GM21360 (cell line): ENCODE measurements at regions not wholly inside any gene's neighbourhood (a gene's known extent, or its start where the extent isn't known, plus 50 kb on each side); places are given as distances from the start of the nearest gene placed in this dataset.

Experiments used
- ATAC-seq: cut with Tn5 transposase; IDR thresholded peaks from one replicate; pipeline ENCODE4 v1.9.1; 2021; ENCODE audit warnings: mild to moderate bottlenecking, moderate library complexity; ENCODE audit not compliant: unreplicated experiment

DNA sequence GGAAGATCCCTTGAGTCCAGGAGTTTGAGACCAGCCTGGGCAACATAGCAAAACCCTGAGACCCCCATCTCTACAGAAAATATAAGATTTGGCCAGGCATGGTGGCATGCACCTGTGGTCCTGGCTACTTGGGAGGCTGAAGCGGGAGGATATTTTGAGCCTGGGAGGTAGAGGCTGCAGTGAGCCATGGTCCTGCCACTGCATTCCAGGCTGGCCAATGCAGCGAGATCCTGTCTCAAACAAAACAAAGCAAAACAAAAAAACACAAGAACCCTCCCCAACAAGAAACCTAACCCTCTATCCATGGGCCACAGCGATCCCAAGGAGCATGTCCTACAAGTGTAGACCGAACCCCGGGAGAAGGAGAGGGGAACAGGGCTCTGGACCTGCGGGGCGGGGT lies 133.3 kb downstream of the MGAT5B start:
- ATAC-seq = no peak

DNA sequence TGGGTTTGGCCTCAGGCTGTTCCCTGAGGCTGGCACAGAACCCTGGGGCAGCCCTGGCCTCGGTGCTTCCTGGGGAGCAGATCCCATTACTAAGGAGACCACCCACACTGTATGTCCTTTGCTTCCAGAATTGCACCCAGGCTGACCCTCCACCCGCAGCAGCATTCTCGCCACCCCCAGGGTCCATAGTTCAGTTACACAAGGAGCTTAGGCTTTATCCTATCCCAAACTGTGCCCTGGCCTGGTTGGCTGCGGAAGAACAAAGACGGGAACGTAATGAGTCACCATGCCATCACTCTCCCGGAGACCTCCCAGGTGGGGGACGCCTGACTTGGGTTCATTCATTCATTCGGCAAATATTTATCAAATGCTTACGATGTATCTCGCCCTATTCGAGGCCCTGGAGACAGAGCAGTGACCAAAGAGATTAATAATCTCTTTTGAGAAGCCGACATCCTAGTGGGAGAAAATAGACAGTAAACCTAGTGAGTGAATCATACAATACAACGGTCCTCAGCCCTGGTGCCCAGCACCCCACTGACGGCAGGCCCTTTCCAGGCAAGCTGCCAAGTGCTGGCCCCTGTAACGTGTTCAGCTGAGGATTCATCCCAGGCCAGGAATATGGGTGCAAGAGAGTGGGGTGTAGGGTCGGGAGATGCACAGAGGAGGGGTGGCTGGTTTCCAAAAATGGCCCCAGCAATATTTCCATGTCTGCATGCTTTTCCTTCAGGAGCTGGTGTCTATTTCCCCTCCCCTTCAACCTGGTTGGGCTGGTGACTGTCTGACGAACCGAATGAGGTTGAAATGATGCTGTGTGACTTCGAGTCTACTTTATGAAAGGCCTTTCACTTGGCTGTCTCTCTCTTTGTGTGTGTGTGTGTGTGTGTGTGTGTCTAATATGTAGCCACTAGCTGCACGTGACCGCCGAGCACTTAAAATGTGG lies 134.2 kb downstream of the MGAT5B start:
- ATAC-seq = no peak

DNA sequence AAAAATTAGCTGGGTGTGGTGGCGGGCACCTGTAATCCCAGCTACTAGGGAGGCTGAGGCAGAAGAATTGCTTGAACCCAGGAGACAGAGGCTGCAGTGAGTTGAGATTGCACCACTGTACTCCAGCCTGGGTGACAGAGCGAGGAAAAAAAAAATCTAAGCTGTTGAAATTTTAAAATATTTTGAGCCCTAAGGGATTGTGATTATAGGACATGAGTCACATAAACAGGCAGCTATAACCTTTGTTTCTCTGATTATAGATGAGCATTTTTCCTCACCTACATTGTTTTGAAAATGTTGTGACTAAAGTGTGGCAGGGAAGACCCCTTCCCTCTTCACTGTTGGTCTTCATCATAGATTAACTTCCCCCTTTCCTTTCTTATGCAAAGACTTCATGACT lies 135.5 kb downstream of the MGAT5B start:
- no peak for ATAC-seq

DNA sequence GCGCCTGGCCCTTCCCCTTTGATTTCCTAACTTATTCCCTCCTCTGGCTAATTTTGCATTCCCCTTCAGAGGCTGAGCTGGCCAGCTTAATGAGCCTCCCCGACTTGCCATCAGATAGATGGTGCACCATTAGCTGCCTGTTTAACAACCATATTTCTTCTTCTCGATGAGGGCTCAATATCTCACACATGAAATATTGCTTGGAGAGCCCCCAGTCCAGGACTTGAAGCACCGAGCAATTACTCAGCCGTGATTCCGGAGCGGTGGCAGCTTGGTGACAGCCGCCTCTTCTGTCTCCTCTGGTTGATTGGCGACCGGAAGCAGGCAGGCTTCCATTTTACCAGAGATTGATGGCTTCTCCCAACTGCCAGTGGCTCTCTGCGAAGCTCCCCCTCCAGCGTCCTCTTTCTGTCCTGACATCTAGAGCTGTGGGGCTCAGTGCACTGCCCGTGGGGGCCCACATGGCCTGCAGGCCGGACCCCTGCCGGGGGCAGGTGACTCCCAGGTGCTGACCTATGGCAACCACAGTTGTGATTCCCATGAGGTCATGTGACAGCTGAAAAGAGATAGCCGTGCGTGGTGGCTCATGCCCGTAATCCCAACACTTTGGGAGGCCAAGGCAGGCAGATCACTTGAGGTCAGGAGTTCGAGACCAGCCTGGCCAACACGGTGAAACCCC lies 133.7 kb upstream of the SEC14L1 start:
- no peak for ATAC-seq

DNA sequence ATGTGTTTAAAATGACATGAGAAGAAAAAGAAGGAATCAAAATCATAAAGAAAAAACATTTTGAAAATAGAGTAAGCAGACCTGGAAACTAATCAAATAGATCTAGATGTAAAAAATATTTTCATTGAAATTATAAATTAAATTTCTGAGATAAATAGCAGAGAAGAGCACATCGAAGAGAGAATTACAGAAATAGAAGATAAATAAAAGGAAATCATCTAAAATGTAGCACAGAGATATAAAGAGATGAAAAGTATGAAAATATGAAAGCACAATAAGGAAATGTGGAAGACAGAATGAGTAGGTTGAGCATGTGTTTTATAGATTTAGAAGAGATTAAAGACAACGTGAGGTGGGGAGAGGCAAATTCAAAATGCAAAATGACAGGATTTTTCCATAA lies 130.9 kb upstream of the SEC14L1 start:
- ATAC-seq = no peak

DNA sequence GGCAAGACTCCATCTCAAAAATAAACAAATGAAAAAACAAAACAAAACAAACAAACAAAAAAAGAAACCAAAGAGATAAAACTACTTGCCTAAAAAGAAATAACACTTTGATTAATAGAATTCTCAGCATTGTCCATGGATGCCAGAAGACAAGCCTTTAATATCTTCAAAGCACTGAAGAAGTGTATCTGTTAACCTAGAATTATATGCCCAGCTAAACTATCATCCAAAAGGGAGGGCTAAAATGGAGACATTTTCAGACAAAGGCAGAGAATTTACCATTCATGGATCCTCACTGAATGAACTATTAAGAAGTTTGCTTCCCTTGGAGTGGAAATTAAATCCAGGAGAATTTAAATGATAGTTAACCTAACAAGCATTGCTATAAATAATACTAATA lies 130.1 kb upstream of the SEC14L1 start:
- ATAC-seq = no peak

DNA sequence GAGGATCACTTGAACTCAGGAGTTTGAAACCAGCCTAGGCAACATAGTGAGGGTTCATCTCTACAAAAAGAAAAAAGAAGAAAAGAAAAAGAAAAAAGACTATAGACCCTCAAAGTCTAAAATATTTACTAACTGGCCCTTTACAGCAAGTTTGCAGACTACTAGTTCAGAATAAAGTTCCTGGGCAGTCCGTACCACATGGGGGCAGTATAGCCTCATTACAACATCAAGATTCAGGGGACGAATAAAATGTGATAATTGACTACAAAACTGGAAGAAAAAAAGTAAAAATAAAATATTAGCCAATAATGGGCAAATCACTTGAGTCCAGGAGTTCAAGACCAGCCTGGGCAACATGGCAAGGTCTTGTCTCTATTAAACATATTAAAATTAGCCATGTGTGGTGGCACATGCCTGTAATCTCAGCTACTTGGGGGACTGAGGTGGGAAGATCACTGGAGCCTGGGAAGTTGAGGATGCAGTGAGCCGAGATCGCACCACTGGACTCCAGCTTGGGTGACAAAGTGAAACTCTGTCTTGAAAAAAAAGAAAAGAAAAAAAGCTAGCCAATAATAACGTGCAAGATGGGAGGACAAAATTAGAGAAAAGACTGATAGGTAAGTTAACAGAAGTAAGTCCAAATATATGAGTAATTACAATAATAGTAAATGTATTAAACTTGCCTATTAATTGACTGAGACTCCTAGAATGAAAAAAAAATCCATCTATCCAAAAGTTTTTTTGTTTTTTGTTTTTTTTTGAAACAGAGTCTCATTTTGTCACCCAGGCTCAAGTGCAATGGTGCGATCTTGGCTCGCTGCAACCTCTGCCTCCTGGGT lies 129.4 kb upstream of the SEC14L1 start:
- ATAC-seq = no peak

DNA sequence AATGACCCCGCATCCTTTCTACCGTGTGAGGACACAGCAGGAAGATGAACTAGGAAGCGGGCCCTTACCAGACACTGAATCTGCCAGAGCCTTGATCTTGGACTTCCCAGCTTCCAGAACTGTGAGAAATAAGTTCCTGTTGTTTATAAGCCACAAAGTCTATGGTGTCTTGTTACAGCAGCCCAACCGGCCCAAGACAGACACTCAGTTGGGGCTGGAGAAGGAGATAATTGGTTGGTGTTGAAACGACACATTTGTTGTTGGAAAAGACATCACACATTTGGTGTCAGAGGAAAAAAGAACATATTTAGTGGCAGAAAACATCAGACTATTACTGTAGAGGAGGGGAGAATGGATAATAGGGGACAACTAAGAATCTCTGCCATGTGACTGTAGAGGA lies 122.3 kb upstream of the SEC14L1 start:
- ATAC-seq = no peak

DNA sequence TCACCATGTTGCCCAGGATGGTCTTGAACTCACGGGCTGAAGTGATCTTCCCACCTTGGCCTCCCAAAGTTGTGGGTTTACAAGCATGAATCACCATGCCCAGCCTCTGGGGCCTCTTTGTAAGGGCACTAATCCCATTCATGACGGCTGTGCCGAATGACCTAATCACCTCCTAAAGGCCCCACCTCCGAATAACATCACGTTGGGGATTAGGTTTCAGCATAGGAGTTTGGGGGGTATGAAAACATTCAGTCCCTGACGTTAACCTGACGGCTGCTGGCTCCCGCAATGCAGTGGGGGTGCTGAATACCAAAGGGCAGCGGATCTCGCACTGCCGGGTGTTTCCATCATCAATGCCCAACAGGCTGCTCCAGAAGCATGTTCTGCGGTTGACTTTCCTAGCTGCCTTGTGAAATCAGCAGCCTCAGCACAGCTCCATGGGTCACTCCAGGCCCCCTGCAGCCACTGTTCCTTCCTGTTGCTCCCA lies 120.8 kb upstream of the SEC14L1 start:
- no peak for ATAC-seq

DNA sequence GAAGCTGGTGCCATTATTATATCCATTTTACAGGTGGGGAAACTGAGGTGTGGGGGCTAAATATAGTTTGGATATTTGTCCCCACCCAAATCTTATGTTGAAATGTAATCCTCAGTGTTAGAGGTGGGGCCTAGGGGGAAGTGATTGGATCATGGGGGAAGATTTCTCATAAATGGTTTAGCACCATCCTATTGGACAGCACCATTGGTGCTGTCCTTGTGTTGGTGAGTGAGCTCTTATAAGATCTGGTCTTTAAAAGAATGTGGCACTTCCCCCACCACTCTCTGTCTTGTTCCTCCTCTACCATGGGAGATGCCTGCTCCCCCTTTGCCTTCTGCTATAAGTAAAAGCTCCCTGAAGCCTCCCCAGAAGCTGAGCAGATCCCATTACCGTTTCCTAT lies 119.8 kb upstream of the SEC14L1 start:
- ATAC-seq = no peak

DNA sequence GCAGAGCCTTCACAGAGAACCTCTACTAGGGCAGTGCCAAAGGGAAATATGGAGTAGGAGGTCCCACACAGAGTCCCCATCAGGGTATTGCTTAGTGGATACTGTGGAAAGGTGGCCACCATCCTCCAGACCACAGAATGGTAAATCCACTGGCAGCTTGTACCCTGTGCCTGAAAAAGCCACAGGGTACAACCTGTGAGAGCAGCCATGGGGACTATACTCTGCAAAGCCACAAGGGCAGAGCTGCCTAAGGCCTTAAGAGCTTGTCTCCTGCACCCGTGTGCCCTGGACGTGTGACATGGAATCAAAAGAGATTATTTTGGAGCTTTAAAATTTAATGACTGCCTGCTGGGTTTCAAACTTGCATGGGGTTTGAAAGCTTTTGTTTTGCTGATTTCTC lies 118.0 kb upstream of the SEC14L1 start:
- no peak for ATAC-seq

DNA sequence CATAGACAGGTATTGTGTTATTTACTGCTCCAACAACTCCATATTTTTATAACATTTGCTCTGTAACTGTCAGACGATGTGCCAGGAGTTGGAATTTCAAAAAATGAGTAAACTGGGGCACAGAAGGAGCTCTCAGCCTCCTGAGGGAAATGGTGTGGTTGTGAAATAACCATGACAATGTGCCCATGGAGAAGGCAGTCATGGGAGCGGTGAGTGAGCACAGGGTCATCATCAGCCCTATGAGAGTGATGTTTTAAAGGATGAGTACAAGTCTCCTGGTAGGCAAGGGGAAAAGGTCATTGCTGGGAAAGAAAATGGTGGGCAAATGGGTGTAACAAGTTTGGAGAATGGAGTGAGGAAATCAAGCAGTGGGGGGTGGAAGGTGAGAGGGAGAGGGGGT lies 115.0 kb upstream of the SEC14L1 start:
- no peak for ATAC-seq

DNA sequence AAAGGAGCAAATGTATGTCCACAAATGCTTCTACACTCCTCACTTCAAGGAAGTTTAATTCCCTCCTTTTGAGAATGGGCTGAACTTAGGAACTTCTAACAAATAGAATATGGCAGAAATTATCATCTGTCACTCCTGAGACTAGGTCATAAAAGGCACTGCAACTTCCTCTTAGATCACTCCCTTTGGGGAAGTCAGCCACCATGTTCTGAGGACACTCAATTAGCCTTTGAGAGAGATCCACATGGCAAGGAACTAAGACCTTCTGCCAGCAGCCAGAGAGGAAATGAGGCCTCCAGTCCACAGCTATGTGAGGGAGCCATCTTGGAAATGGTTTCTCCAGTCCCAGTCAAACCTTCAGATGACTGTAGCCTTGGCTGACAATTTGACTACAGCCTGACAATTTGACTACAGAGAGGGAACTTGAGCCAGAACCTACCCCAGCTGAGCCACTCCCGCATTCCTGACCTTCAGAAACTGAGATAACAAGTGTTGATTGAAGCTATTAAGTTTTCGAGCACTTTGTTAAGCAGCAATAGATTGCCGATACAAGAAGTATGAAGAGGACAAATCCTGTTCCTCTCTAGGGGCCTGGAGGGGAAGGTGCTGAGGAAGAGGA lies 113.4 kb upstream of the SEC14L1 start:
- no peak for ATAC-seq

DNA sequence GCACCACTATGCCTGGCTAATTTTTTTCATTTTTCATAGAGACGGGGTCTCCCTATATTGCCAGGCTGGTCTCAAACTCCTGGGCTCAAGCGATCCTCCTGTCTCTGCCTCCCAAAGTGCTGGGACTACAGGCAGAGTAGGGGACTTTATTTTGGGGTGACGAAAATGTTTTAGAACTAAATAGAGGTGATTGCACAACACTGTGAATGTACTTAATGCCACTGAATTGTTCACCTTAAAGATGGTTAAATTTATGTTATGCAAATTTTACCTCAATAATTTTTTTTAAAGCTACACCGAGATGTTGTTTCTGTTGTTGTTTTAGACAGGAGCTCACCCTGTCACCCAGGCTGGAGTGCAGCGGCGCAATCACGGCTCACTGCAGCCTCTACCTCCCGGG lies 111.9 kb upstream of the SEC14L1 start:
- no peak for ATAC-seq

DNA sequence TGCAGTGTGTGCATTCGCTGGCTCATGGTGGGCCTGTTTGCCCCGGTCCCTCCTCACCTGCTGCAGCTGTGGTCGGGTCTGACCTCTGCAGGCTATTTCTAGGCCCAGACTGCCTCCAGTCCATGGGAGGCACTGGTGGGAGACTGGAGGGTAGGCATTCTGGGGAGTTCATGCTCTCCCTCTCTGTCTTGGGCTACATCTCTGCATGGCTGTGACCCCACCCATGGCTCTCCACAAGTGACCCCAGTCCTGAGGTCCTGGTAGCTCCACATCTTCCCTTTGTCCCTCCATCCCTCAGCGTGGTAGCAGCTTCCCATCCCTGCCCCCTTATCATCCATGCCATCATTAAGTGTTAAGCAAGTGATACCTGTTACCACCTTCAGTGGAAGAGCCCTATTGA lies 107.8 kb upstream of the SEC14L1 start:
- no peak for ATAC-seq

DNA sequence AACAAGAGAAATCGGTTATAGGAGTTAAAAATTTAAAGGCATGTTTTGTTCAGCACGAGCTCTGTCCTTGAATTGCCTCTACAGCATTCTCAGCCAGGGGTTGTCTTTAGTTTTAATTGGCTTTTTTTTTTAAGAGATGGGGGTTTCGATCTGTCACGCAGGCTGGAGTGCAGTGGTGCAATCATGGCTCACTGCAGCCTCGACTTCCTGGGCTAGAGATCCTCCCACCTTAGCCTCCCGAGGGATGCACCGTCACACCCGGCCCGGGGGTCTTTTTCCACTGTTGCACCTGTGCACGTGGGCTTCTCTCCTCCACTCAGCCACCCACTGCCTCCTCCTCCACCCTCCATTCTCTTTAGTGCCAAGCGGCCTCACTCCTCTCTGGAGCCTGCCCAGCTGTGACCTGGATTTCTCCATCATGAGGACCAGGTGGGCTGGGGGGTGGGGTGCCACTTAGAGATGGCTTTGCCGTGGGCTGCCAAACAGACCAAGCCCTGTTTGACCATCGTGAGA lies 106.8 kb upstream of the SEC14L1 start:
- no peak for ATAC-seq

DNA sequence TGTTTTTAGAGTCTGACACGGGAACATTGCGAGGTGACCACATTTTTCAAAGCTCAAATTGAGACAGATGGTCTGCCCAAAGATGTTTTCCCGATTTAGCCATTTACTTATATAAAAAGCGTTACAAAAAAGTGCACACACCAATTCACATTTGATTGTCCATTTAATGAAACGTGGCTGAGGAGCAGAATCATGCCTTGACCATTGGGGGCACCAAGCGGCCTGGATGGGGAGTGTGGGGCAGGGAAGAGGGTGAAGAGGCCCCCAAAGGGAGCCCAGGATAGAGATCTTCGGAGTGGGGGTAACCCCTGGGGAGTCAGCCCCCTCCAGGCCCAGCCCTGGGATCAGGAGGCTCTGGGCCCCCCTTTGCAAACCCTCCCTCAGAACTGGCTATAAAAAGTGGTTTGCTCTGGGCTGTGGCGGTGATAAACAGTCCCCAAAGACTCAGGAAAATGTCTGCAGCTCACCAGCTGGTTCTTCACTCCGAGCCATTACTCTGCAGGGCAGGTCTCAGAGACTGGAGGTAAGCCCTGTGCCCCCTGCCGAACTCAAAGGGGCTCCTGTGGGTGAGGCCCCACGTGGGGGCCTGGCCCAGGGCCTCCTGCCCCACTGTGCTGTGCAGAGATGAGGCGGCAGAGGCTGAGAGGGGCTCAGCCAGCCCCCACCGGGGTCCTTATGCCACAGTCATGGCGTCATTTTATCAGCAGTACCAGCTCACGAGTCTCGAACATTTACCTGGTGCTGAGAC lies 105.9 kb upstream of the SEC14L1 start:
- no peak for ATAC-seq

DNA sequence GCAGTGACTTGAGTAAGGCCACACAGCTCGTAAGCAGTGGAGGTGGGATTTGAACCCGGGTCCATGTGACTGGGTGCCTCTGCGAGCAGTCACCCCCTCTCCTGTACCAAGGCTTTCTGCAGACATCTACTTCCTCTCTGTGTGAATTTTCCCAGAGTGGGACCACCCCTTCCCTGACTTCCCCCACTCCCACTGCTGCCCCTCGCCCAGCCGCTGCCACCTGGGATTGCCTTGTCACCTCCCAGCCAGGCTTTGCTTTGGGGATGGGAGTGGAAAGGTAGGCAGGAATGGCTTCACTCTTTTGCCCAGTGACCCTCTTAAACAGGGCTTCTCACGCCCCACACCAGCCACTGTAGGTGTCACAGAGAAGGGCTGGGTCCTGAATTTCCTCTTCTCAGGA lies 105.2 kb upstream of the SEC14L1 start:
- ATAC-seq = no peak

DNA sequence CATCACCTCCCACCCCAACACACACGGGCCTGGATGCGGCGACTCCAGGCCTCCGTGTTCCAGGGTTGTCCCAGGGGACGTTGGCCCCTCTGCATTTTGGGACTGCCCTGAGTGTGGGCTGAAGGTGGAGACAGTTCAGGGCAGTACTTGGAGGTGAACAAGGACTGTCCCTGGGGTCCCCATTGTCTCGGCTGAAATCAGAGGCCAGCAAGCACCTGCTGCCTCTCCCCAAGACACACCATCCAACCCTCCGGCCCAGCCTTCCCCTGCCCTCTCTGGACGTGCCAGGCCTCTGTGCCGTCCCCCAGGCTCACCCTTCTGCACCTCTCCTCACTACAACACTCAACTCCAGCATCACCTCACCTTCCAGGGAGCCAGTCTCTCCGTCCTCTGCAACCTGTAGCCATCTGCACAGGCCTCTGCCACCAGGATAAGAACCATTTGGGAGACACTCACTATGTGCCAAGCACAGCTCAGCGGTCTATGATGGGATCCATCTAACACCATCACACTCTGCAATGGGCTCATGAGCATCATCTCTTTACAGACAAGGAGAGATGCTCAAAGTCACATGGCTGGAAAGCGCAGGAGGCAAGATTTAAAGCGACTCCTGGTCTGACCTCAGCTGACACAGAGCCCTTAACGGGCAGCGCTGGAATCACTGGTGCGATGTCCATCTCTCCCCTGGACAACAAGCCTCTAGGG lies 104.5 kb upstream of the SEC14L1 start:
- ATAC-seq = no peak
